OCI-LY3 (cell line): ENCODE measurements at regions not wholly inside any gene's neighbourhood (a gene's known extent, or its start where the extent isn't known, plus 50 kb on each side); places are given as distances from the start of the nearest gene placed in this dataset.

Experiments
- EZH2phosphoT487 ChIP-seq: fragments of 200-600 bp; shearing (Covaris generic); IDR thresholded peaks from 2 replicates; pipeline ENCODE4 v1.6.1; 2018; ENCODE audit warnings: antibody characterized with exemption, mixed run types, low read depth
- TF ChIP-seq, protein P1 (sequence below): fragments of 200-600, 300-600 bp; sonication (generic); IDR thresholded peaks from 2 replicates; pipeline ENCODE4 v1.5.1; 2014; ENCODE audit warnings: antibody characterized with exemption, low read length, low read depth

DNA sequence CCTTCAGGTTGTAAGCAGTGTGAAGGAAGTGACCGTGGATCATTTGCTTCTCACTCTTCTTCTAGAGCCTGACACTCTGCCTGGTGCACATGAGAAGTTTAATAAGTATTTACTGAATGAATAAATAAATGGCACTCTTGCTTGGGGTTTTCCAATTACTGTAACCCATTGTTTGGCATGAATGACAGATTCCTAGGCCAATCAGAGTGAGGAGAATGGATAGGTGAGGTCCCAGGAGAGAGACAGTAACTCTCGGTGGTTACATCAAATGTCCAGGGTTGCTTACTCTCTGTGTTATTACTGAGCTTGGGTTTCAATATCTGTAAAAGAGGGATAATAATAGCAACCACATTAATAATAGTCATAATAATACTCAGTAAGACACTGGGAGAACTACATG is 204.2 kb upstream of the ISX start:
- TF ChIP-seq, protein P1, sequence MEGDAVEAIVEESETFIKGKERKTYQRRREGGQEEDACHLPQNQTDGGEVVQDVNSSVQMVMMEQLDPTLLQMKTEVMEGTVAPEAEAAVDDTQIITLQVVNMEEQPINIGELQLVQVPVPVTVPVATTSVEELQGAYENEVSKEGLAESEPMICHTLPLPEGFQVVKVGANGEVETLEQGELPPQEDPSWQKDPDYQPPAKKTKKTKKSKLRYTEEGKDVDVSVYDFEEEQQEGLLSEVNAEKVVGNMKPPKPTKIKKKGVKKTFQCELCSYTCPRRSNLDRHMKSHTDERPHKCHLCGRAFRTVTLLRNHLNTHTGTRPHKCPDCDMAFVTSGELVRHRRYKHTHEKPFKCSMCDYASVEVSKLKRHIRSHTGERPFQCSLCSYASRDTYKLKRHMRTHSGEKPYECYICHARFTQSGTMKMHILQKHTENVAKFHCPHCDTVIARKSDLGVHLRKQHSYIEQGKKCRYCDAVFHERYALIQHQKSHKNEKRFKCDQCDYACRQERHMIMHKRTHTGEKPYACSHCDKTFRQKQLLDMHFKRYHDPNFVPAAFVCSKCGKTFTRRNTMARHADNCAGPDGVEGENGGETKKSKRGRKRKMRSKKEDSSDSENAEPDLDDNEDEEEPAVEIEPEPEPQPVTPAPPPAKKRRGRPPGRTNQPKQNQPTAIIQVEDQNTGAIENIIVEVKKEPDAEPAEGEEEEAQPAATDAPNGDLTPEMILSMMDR: no peak
- TF ChIP-seq EZH2phosphoT487: no peak
